Limb (tissue), 2 donors: ENCODE measurements at regions not wholly inside any gene's neighbourhood (a gene's known extent, or its start where the extent isn't known, plus 50 kb on each side); places are given as distances from the start of the nearest gene placed in this dataset.
A peak's percentile ranks its signal among the peaks of the same experiment; 100 is the strongest.
"Not testable (repeated sequence)": the region's sequence is repeated elsewhere in the genome, so short reads cannot be mapped to it uniquely, and the experiment has no call there.

Experiments used
- DNase-seq, 2 donors: peaks; one replicate each; pipeline ENCODE4 v3.0.0-alpha.2; 2016; ENCODE audit errors: extremely low spot score in 2 of 2

DNA sequence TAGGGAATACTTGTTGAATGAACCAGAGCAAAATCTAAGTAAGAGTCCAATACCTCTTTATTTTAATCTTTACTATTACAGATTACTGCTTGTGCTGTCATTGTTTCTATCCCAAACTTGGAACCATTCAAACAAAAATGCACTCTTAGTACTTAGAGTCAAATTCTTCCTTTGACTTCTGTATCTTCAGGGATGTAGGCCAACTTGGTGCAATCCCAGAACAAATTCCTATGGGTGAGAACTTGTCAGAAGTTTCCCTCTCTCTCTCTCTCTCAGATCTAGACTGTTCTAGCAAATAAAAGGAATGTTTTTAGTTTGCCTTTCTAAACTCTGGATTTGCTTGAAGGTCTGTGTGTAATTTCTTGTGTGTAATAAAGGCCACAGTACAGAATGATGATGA, 329.0 kb upstream of the TMTC4 start:
- DNase-seq, result no peak

DNA sequence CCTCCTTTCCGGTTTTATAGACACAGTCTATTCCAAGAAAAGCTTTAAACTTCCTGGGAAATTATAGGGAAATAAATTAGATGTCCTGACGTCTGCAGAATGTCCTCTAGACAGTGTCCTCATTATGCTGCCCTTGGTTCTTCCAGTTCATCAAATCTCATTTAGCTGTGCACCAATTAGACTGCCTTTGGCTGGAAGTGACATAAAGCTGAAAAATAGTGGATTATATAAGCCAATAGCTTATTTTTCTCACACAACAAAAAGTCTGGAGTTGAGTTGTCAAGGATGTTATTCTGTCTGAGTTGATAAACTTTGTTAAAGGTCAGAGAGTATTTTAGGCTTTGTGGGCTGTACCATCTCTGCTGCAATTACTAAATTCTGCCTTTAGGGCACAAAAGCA, 314.8 kb upstream of the TMTC4 start:
- no peak for DNase-seq

DNA sequence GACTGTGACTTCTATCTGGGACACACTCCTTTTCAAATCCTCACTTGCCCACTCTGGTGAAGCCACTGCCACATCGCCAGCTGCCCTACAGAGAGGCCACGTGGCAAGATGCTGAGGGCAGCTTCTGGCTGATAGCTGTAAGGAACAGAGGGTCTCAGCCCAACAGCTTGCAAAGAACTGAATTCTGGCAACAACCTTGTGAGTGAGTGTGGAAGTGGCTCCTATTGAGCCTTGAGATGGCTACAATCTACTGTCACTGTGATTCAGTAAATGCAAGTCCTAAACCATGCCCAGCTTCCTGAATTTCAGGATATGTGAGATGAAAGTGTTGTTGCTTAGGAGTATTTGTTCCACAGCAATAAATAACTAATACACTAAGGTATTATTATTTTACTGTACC, 314.3 kb upstream of the TMTC4 start:
- DNase-seq, result no peak

DNA sequence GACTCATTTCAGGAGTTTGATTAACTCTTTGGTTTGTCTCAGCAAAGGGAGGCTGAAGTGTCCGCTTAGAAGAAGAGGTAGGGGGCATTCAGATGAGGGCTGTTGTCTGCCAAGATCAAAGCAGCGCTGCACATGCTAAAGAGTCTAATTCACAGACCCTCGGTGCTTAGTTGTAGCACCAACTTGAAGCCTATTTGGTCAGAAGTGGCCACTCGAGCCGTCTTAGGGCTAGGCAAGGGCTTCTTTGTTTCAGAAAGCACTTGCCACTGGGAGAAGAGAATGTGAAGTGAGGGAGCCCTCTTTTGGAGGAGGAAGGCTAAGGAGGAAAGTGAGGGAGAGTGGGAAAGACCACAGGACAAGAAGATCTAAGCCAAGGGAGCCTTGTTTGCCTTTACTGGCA, 313.4 kb upstream of the TMTC4 start:
- DNase-seq, result no peak

DNA sequence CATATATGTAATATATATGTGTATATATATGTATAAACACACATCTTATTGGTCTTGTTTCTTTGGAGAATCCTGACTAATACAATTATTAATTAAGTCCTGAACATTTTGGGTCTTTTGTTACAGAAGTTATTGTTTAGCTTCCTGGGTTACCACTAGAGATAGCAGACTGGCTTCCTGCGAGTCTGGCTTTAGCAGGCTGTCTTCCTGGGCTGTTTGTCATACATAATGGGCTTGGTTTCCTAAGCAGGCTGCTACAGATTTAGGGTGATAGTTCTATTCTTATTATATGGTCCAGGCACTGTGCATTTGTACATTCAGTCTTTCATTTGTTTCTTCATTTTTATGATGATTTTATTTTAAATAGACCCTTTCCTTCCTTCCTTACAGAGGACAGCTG, 312.0 kb upstream of the TMTC4 start:
- no peak for DNase-seq

DNA sequence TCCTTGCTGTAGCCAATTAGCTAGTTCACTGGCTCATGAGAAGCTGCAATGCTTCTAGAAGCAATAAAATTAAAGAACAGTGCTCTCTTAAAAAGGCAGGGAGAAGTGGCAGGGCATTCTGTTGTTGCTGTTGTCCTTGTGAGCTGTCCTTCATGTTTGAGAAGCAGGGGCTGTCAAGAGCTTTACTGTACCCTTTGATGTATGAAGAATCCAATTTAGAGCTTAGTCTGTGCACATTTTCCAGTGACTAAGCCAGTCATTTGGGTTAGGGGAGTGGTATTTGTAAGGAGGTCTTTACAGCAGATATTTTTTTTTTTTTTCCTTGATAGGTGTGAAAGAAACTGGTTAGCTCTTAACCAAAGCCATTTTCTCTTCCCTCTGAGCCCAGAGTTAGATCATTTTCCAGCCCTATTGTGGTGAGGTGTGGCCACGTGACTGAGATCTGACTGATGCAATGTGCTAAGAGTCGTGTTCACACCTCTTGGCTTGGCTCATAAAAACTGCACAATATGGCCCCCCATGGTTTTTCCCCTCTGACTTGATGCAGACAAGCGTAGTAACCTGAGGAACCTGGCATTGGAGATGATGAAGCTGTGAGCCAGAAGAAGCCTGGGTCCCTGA, 309.6 kb upstream of the TMTC4 start:
- DNase-seq, result no peak

DNA sequence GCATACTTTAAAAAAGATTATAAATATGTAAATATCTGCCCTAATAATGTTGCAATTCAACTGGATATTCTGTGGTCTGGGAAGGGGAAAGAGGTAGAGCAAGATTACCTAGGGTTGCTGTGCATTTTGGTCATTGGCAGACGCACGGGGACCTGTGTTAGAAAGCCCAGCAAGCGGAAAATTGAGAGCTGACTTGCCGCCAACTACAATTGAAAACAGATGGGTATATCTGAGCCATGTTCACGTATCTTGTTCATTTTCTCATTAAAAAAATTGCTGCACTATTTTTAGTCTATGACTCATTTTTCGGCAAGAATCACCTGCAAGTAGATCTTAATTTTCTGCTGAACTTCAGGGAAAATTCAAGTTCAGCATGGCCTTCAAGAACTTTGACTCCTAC, 308.5 kb upstream of the TMTC4 start:
- no peak for DNase-seq

DNA sequence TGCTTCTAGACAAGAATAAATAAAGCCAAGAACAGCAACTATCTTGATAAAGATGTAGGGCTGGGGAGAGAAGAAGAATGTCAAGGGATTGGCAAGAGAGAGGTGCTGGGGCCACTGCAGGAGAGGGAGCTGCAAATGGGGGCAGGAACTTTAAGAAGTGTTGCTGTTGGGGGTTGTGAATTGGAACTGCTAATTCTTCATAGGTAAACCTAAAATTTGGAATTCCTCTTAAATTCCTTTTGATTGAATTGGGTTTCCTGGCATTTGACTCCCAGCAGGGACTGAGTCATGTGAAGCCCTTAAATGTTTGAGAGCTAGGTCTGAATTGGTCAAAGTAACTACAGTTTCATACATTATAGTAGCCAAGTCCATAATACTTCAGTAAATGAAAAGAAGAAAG, 305.6 kb upstream of the TMTC4 start:
- DNase-seq, result no peak

DNA sequence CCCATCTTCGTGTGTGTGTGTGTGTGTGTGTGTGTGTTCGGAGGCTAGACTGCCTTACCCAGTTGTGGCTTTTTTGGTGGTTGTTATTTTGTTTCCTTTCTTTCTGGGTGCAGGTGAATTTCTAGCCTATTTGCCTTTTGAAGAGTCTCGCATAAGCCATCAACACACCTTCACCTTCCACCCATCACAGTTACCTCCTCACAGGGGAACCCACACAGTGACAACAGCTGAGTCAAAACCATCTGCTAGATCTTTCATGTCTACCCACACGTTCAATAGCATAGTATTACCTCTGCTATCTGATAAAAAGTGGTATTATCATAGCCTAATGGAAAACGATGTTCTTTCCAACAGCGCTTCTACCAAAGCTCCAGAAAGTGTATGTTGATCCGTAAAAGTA, 303.2 kb upstream of the TMTC4 start:
- no peak for DNase-seq

DNA sequence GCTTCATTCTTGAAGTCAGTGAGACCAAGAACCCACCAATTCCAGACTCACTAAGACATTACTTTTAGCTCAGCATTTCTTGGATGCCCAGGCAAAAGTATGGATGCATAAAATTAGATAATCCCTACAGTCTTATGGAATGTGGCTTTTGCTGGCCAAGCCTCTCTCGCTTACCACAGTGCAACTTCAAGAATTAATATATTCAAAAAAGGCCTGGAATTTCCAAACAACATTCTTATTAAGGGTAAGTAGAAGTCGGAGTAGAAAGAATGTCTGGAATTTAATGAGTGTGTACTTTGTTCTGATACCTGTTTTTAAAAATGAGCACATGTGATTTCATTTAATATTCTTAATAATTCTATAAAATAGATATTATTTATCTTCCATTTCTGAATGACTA, 302.4 kb upstream of the TMTC4 start:
- DNase-seq, result no peak

DNA sequence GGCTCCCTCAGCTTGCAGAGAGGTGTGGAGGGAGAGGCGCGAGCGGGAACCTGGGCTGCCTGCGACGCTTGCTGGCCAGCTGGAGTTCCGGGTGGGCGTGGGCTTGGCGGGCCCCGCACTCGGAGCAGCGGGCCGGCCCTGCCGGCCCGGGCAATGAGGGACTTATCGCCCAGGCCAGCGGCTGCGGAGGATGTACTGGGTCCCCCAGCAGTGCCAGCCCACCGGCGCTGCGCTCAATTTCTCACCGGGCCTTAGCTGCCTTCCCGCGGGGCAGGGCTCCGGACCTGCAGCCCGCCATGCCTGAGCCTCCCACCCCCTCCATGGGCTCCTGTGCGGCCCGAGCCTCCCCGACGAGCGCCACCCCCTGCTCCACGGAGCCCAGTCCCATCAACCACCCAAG, 301.1 kb upstream of the TMTC4 start:
- not testable (repeated sequence) for DNase-seq

DNA sequence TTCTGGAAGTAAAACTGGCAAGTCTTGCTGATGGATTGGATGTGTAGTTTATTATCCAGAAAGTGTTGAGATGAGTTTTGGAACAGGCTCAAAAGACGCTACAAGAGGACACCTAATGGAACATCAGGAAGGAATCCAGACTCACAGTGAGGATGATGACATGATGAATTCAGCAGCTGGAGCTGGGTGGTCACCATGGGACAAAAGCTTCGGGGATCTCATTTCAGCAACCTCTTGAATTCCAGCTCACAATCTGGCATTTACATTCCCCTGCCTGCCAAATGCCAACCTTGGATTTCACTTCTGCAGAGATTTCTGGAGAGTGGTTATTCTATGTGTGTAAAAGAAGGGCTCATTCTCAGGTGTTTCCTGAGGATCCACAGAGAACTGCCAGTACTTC, 288.0 kb upstream of the TMTC4 start:
- DNase-seq, result no peak

DNA sequence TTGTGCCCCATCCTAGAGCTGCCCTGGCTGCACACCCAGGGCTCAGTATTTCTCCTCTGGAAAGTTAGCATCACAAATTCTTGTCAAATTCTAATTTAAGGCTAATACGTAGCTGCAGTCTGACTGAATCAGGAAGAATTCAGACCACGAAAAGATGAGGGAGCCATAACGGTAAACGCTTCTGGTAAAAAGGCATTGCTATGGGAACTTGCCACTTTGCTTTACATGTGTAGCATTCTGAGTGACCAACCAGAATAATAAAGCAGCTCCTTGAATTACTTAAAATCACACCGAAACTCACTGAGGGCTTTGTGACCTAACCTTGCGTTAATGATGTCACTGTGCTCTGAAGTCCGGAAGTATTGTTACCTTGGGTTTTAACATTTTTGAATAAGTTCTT, 286.6 kb upstream of the TMTC4 start:
- no peak for DNase-seq

DNA sequence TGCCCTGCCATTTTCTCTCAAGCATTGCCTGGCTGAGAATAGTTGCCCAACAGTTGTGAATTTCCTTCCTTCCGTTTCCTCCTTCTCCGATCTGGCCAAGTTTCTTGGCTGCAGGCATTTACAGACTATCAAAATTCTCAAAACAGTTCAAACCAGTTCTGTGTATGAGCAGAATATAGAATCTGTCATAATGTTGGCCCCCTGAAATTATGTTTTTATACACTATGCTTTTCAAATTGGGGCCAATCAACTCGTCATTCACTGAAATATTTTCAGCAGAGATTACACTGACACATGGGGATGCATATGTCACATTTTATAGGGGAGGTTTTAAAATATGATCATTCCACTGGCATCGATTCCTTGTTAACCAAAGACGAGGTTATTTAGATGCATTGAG, 284.2 kb upstream of the TMTC4 start:
- DNase-seq, result no peak

DNA sequence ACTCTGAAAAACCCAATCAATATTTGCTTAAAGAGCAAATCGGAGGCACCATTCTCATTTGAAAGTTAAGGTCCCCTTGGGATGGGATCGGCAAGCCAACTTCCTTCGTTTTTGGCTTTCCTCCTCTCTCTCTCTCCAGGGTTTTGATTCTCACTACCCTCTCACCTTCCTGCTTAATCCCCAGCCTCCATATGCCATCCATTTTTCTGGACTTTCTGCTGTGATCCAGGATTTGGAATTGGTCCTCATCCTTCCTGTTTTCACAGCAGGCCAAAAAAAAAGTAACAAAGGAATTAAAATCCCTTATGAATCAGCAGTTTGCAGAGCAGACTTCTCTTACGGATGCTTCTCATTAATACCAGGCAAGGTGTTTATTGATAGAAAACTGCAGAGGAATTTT, 283.1 kb upstream of the TMTC4 start:
- DNase-seq, result no peak

DNA sequence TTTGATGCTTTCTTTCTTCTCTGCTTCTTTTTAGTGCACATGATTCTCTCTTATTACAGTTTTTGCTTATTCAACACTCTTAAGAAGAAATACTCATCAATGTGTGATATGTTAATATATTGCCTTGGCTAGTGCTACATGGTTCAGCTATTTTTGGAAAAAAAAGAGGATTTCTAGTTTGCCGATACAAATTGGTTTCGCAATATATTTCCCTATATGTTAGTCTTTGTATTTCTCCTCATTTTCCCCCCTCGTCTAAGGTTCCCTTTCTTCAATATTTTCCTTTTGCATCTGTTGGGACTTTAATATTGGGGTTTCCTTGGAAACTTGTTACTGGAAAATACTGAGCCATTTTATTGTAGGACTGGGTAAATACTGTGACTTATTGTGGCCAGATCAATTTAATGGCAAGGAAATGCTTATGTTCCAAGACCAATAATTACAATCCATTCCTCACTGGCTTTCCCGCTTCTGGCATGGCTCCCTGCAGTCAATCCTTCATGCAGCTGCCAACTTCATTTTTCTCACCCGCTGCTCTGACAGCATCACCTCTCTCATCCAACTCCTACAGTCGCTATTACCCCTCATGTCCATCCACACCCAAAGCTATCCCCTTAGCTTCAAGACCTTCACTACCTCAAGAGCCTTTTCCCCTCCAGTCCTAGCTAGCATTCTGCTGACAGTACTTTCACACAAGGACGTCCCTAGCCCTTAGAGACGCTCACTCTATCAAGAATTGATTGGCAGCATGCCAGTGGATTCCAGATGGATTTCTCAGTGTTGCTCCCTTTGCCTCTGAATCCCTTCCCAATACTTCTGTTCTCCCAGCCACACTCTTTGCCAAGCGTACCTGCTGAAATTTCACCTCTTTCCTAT, 280.1 kb upstream of the TMTC4 start:
- peak in 1 of 2 donors; percentile 34 for DNase-seq

DNA sequence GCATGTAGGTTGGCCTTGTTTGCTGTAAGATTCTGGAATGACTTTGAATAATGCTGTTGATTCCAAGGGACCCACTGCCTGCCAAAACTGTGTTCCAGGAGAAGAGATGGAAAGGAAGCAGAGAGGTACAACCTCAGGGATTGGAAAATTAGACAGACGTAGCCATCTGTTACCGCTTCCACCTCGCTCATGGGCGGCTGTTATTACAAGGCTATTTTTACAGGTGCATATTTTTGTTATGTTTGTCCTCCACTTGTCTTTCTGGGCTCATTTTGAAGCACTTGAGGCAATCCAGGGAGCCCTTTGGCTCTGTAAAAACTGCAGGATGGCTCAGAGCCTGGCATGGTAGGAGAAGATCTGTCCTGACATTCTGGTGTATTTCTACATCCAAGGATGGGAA, 276.4 kb upstream of the TMTC4 start:
- no peak for DNase-seq

DNA sequence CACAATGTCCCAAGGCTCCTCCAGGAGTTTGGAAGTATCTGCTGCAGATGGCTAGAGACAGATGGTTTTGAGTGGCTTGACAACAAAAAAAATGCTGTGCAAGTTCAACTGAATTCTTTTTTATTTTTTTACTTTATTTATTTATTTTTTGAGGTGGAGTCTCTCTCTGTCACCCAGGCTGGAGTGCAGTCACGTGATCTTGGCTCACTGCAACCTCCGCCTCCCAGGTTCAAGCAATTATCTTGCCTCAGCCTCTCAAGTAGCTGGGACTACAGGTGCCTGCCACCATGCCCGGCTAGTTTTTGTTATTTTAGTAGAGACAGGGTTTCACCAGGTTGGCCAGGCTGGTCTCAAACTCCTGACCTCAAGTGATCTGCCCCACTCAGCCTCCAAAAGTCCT, 274.3 kb upstream of the TMTC4 start:
- DNase-seq, result not testable (repeated sequence)

DNA sequence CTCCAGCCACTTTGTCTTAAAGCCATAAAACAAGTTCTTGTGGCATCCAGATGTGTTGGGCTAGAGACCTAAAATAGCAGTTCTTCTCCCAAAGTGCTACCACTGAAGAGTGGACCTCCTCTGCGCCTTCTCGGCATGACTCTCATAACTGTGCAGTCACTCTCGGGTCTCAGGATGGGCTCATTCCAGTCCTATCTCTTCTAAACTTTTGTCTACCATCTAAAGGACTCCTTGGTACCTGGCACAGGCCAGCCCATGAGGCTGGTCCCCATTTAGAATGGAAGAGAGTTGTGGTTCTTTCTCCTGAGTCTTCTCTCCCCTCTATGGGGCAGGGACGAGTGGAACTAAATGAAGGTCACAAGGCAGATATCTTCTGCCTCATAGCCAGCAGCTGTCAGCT, 272.0 kb upstream of the TMTC4 start:
- DNase-seq, result no peak

DNA sequence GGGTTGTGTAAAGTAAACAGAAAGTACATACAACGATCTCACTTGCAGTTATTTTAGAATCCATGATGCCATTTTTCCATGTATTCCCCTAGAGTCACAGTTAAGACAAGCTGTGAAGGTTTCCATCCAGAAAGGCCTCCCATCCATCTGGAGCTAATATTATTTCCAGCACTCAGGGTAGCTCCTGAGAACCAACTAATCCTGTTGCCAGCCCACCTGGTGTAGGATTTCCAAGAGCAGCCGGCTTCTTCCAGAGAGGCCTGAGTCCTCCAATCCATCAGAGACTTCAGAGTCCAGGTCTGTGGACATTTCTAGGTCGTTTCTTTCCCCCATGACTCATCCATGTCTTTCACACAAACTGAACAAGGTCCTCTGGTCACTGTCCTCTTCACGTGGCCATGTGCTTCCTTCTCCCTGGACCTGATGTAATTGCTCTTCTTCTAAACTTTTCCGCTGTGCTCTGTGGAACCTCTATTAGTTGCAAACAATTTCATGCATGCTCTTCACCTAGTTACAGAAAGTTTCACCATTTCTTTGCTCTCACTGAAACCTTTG, 270.3 kb upstream of the TMTC4 start:
- no peak for DNase-seq

DNA sequence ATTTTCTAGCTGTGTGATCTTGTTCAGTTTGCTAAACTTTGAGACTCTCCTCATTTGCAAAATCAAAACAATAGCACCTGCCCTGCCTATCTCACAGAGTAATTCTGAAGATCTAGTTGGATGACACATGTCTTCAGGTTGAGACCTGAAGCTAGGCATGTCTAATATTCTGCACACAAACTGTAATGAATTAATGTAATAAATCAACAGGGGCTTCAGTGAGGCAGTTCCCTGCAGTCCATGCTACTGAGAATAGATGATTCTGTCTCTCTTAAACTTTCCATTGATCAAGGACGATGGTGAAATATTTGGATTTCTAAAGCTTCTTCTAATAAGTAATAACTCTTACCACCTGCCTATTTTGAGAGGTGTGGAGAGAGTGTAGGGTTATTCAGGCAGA, 268.1 kb upstream of the TMTC4 start:
- DNase-seq, result no peak

DNA sequence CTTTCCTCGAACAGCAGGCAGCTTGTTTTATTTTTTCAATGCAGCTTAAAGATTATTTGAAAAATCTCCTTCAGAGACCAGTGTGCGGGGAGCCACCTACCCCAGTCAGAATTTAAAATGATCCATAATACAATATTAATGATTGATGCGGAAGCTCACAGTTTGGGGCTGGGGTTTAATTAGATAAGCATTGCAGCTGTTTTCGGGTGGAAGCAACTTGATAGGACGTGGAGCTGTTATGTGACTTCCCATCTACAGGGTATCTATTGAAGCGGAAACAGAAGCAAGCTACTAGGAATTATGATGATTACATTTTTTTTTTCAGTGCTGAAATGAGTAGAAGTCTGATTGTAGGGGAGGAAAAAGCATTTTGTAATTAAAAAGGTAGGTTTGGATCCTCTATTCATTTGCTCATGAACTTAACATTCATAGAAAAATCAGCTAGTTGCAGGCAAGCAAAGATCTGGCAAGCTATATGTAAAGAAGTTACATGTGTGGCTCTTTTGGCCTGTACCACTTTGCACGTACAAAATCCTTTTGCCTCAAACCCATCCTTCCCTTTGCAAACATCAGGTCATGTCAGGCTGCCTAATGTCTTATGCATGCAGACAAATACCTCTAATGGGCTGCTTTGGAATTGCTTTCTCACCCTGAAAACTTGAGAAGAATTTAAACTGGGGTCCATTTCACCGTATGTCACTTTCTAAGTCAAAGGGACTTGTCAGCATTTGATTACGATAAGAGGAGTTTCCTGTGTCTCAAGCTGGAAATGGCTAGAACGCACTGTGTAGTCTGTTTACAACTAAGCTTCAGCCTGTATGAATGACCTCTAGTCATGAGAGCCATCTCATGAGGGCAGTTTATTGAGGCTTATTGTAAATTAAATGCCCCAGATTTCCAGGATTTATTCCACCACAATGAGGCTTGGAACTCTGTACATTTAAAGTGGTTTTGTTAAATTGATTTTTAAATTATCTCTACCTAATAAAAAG, 267.1 kb upstream of the TMTC4 start:
- no peak for DNase-seq
